ENCODE measurements at regions not wholly inside any gene's neighbourhood (a gene's known extent, or its start where the extent isn't known, plus 50 kb on each side); places are given as distances from the start of the nearest gene placed in this dataset.

GRCh38 chr4:62913065-62913464 is 1496.2 kb downstream of the TECRL start:
- TF ChIP-seq, protein P1, sequence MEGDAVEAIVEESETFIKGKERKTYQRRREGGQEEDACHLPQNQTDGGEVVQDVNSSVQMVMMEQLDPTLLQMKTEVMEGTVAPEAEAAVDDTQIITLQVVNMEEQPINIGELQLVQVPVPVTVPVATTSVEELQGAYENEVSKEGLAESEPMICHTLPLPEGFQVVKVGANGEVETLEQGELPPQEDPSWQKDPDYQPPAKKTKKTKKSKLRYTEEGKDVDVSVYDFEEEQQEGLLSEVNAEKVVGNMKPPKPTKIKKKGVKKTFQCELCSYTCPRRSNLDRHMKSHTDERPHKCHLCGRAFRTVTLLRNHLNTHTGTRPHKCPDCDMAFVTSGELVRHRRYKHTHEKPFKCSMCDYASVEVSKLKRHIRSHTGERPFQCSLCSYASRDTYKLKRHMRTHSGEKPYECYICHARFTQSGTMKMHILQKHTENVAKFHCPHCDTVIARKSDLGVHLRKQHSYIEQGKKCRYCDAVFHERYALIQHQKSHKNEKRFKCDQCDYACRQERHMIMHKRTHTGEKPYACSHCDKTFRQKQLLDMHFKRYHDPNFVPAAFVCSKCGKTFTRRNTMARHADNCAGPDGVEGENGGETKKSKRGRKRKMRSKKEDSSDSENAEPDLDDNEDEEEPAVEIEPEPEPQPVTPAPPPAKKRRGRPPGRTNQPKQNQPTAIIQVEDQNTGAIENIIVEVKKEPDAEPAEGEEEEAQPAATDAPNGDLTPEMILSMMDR (IDR thresholded peaks at IDR 0.05 in 8 of 11, conservative IDR thresholded peaks at IDR 0.05 in 3 of 11): no peak
- TF ChIP-seq POLR2A (IDR thresholded peaks at IDR 0.05) (no peak), POLR2AphosphoS5 (IDR thresholded peaks at IDR 0.05) (no peak)
